ENCODE measurements at regions not wholly inside any gene's neighbourhood (a gene's known extent, or its start where the extent isn't known, plus 50 kb on each side); places are given as distances from the start of the nearest gene placed in this dataset.

DNA sequence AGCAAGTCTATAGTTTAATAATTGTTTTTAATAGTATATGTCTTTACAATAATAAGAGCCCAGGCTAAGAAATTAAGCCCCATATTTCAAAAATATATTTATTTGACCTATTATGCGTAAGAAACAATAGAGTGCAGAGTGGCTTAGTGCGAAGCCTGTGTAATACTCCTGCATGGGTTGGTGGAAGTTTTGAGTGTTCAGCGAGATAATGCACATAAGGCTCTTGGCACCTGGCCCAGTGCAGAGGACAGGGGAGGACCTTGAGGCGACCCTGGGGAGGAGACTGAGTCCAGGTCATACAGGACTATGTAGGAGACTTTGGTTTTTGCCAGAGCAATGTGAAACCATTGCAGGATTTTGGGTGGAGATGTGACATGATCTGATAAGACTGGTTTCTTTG lies 132.4 kb upstream of the ST6GAL2 start:
- no peak overlapping the region for H3K4me3 Mint-ChIP-seq
- ATAC-seq (no peak), DNase-seq (ENCODE audit: low spot score) (no peak)
- no peak overlapping the region; the same call in 1 of the 2 replicates for H3K27ac Mint-ChIP-seq
- H3K27me3 Mint-ChIP-seq (ENCODE audit: low read depth): no peaks in the 10 kb centered on the region
- ChIA-PET POLR2A (no interaction called here), CTCF (no interaction called here)
- no peaks in the 10 kb centered on the region for H3K9me3 Mint-ChIP-seq
- peaks cover 1% of the 10 kb centered on the region for H3K4me1 Mint-ChIP-seq
- H3K36me3 Mint-ChIP-seq: no peaks in the 10 kb centered on the region
- no peak for TF ChIP-seq NFYB (CRISPR knock-in tag; conservative IDR thresholded peaks at IDR 0.05; ENCODE audit: low read depth)
- TF ChIP-seq, protein P1, sequence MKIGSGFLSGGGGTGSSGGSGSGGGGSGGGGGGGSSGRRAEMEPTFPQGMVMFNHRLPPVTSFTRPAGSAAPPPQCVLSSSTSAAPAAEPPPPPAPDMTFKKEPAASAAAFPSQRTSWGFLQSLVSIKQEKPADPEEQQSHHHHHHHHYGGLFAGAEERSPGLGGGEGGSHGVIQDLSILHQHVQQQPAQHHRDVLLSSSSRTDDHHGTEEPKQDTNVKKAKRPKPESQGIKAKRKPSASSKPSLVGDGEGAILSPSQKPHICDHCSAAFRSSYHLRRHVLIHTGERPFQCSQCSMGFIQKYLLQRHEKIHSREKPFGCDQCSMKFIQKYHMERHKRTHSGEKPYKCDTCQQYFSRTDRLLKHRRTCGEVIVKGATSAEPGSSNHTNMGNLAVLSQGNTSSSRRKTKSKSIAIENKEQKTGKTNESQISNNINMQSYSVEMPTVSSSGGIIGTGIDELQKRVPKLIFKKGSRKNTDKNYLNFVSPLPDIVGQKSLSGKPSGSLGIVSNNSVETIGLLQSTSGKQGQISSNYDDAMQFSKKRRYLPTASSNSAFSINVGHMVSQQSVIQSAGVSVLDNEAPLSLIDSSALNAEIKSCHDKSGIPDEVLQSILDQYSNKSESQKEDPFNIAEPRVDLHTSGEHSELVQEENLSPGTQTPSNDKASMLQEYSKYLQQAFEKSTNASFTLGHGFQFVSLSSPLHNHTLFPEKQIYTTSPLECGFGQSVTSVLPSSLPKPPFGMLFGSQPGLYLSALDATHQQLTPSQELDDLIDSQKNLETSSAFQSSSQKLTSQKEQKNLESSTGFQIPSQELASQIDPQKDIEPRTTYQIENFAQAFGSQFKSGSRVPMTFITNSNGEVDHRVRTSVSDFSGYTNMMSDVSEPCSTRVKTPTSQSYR (CRISPR knock-in tag; IDR thresholded peaks at IDR 0.05): no peak
- TF ChIP-seq, protein P2, sequence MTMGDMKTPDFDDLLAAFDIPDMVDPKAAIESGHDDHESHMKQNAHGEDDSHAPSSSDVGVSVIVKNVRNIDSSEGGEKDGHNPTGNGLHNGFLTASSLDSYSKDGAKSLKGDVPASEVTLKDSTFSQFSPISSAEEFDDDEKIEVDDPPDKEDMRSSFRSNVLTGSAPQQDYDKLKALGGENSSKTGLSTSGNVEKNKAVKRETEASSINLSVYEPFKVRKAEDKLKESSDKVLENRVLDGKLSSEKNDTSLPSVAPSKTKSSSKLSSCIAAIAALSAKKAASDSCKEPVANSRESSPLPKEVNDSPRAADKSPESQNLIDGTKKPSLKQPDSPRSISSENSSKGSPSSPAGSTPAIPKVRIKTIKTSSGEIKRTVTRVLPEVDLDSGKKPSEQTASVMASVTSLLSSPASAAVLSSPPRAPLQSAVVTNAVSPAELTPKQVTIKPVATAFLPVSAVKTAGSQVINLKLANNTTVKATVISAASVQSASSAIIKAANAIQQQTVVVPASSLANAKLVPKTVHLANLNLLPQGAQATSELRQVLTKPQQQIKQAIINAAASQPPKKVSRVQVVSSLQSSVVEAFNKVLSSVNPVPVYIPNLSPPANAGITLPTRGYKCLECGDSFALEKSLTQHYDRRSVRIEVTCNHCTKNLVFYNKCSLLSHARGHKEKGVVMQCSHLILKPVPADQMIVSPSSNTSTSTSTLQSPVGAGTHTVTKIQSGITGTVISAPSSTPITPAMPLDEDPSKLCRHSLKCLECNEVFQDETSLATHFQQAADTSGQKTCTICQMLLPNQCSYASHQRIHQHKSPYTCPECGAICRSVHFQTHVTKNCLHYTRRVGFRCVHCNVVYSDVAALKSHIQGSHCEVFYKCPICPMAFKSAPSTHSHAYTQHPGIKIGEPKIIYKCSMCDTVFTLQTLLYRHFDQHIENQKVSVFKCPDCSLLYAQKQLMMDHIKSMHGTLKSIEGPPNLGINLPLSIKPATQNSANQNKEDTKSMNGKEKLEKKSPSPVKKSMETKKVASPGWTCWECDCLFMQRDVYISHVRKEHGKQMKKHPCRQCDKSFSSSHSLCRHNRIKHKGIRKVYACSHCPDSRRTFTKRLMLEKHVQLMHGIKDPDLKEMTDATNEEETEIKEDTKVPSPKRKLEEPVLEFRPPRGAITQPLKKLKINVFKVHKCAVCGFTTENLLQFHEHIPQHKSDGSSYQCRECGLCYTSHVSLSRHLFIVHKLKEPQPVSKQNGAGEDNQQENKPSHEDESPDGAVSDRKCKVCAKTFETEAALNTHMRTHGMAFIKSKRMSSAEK (CRISPR knock-in tag; IDR thresholded peaks at IDR 0.05; ENCODE audit: borderline replicate concordance): no peak
- TF ChIP-seq, protein P3, sequence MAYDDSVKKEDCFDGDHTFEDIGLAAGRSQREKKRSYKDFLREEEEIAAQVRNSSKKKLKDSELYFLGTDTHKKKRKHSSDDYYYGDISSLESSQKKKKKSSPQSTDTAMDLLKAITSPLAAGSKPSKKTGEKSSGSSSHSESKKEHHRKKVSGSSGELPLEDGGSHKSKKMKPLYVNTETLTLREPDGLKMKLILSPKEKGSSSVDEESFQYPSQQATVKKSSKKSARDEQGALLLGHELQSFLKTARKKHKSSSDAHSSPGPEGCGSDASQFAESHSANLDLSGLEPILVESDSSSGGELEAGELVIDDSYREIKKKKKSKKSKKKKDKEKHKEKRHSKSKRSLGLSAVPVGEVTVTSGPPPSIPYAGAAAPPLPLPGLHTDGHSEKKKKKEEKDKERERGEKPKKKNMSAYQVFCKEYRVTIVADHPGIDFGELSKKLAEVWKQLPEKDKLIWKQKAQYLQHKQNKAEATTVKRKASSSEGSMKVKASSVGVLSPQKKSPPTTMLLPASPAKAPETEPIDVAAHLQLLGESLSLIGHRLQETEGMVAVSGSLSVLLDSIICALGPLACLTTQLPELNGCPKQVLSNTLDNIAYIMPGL (CRISPR knock-in tag; IDR thresholded peaks at IDR 0.05): no peak

DNA sequence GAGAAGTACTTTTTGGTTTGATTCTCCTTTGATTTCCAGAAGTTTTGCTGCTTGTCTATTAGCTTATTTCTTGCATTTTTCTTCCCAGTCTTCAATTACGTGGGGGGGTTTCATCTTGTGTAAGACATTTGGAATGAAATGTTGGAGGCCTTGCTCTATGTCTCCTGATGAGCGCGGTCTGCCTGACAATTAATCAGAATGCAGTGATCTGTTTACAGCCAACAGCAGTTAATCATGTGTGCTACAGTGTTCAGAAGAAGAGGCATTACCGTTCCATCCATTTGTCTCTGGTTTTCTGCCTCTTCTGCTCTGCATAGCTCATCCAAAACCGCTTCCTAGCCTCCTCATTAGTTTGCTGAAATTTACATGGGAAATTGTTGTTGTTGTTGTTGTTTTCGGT lies 134.4 kb upstream of the ST6GAL2 start:
- Mint-ChIP-seq H3K27me3 (ENCODE audit: low read depth) (no peaks in the 10 kb centered on the region), H3K4me1 (peaks cover 9% of the 10 kb centered on the region), H3K4me3 (no peak overlapping the region), H3K36me3 (peaks cover 4% of the 10 kb centered on the region), H3K9me3 (peaks cover 9% of the 10 kb centered on the region), H3K27ac (no peak overlapping the region)
- POLR2A ChIA-PET: no interaction called here
- no peak for DNase-seq (ENCODE audit: low spot score)
- CTCF ChIA-PET: no interaction called here
- ATAC-seq: no peak
- TF ChIP-seq TEAD4 (CRISPR knock-in tag; IDR thresholded peaks at IDR 0.05): no peak
- no peak for TF ChIP-seq JAZF1 (CRISPR knock-in tag; IDR thresholded peaks at IDR 0.05)
- no peak for TF ChIP-seq TEAD1 (CRISPR knock-in tag; IDR thresholded peaks at IDR 0.05)
- no peak for TF ChIP-seq ATF6 (CRISPR knock-in tag; IDR thresholded peaks at IDR 0.05)
- no peak for TF ChIP-seq ELF4 (CRISPR knock-in tag; IDR thresholded peaks at IDR 0.05; ENCODE audit: low read depth)
- no peak for TF ChIP-seq PRRX2 (CRISPR knock-in tag; IDR thresholded peaks at IDR 0.05)
- no peak for TF ChIP-seq STAT6 (CRISPR knock-in tag; conservative IDR thresholded peaks at IDR 0.05; ENCODE audit: low read depth)
- no peak for TF ChIP-seq NFYB (CRISPR knock-in tag; conservative IDR thresholded peaks at IDR 0.05; ENCODE audit: low read depth)
- no peak for TF ChIP-seq ATF1 (CRISPR knock-in tag; IDR thresholded peaks at IDR 0.05)
- TF ChIP-seq, protein P4, sequence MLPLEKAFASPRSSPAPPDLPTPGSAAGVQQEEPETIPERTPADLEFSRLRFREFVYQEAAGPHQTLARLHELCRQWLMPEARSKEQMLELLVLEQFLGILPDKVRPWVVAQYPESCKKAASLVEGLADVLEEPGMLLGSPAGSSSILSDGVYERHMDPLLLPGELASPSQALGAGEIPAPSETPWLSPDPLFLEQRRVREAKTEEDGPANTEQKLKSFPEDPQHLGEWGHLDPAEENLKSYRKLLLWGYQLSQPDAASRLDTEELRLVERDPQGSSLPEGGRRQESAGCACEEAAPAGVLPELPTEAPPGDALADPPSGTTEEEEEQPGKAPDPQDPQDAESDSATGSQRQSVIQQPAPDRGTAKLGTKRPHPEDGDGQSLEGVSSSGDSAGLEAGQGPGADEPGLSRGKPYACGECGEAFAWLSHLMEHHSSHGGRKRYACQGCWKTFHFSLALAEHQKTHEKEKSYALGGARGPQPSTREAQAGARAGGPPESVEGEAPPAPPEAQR (CRISPR knock-in tag; IDR thresholded peaks at IDR 0.05): no peak
- no peak for TF ChIP-seq NR3C1 (CRISPR knock-in tag; conservative IDR thresholded peaks at IDR 0.05; ENCODE audit: low read depth)
- TF ChIP-seq, protein P5, sequence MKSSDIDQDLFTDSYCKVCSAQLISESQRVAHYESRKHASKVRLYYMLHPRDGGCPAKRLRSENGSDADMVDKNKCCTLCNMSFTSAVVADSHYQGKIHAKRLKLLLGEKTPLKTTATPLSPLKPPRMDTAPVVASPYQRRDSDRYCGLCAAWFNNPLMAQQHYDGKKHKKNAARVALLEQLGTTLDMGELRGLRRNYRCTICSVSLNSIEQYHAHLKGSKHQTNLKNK (CRISPR knock-in tag; IDR thresholded peaks at IDR 0.05): no peak
- no peak for TF ChIP-seq TCF7 (CRISPR knock-in tag; IDR thresholded peaks at IDR 0.05; ENCODE audit: low read depth)
- TF ChIP-seq, protein P6, sequence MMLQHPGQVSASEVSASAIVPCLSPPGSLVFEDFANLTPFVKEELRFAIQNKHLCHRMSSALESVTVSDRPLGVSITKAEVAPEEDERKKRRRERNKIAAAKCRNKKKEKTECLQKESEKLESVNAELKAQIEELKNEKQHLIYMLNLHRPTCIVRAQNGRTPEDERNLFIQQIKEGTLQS (CRISPR knock-in tag; conservative IDR thresholded peaks at IDR 0.05): no peak
- no peak for TF ChIP-seq CREB1 (CRISPR knock-in tag; IDR thresholded peaks at IDR 0.05)
